OCI-LY3 (cell line): ENCODE measurements at regions not wholly inside any gene's neighbourhood (a gene's known extent, or its start where the extent isn't known, plus 50 kb on each side); places are given as distances from the start of the nearest gene placed in this dataset.

ENCODE experiments used
- CTCF ChIP-seq: fragments of 200-600, 300-600 bp; sonication (generic); IDR thresholded peaks from 2 replicates; pipeline ENCODE4 v1.5.1; 2014; ENCODE audit warnings: antibody characterized with exemption, low read length, low read depth
- EZH2phosphoT487 ChIP-seq: fragments of 200-600 bp; shearing (Covaris generic); IDR thresholded peaks from 2 replicates; pipeline ENCODE4 v1.6.1; 2018; ENCODE audit warnings: antibody characterized with exemption, mixed run types, low read depth

DNA sequence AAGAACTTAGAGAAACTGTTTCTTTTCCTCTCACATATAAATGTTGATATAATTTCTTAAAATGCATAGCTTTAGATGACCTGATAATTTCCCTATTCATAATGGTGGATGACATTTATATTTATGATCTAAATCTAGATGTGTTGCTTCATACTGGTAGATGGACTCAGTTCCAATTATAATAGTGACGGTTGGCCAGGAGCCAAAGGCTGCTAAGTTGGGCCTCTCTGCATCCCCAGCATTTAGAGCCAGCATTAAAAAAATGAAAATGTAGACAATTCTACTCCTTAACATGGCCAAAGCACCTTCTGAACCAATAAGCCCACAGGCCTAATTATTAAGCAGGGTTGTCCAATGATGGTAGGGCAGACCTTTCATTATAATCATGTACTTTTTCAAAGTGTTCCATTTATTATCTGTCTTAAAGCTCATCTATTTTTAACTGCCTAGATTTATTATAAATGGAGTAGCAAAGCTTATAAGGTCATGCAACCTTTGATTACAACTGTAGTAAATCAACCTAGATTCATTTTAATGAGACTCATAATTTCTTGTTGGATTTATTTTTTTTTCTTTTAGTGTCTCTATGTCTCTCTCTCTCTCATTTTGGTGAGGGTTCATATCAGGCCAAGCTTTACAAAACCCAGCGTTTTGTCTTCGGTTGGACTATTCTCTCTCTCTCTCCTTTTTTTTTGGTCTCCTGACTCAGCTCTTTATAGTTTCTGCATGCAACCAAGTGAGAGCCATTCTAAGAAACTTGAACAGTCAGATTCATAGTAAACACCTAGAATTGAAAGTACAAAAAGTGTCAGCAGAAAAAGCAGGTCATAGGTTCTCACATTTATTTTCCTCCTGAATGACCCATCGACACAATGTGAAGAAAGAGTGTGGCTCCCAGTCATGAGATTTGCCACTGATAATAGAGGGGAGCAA is 2016.1 kb upstream of the PIK3C3 start:
- no peak for TF ChIP-seq CTCF
- no peak for TF ChIP-seq EZH2phosphoT487
